ENCODE measurements at regions not wholly inside any gene's neighbourhood (a gene's known extent, or its start where the extent isn't known, plus 50 kb on each side); places are given as distances from the start of the nearest gene placed in this dataset.

- TF ChIP-seq CTCF (IDR thresholded peaks at IDR 0.05) (no peak), ZFX (IDR thresholded peaks at IDR 0.05; ENCODE audit: borderline replicate concordance) (no peak)
Measured at GRCh38 chr2:15761910-15762309, 170.2 kb downstream of the DDX1 start.

All from 22Rv1 (cell line).